Karpas-422 (cell line): ENCODE measurements at regions not wholly inside any gene's neighbourhood (a gene's known extent, or its start where the extent isn't known, plus 50 kb on each side); places are given as distances from the start of the nearest gene placed in this dataset.

Source experiments
- DNase-seq: peaks from one replicate; pipeline ENCODE4 v3.0.0-alpha.2; 2015
- H2AFZ ChIP-seq: fragments of 200-600 bp; sonication (generic); 2 replicates; pipeline ENCODE4 v1.6.1; 2014; ENCODE audit warnings: antibody characterized with exemption, low read length, mixed read lengths
- H3K27ac ChIP-seq: fragments of 200-600 bp; sonication (generic); 2 replicates; pipeline ENCODE4 v1.5.1; 2014; ENCODE audit warnings: mild to moderate bottlenecking, low read length, moderate library complexity
- H3K27me3 ChIP-seq: fragments of 200-600 bp; sonication (generic); 2 replicates; pipeline ENCODE4 v1.6.1; 2014; ENCODE audit warnings: low read length, mixed read lengths
- H3K36me3 ChIP-seq: fragments of 200-600 bp; sonication (generic); 2 replicates; pipeline ENCODE4 v1.6.1; 2014; ENCODE audit warnings: low read length, mixed read lengths; ENCODE audit not compliant: insufficient read depth
- H3K4me1 ChIP-seq: fragments of 200-600 bp; sonication (generic); 2 replicates; pipeline ENCODE4 v1.6.1; 2014; ENCODE audit warnings: mild to moderate bottlenecking, low read length, mixed read lengths
- H3K4me2 ChIP-seq: fragments of 200-600 bp; sonication (generic); 2 replicates; pipeline ENCODE4 v1.6.1; 2014; ENCODE audit warnings: low read length, low read depth, mild to moderate bottlenecking; ENCODE audit not compliant: poor library complexity, severe bottlenecking
- H3K4me3 ChIP-seq: fragments of 200-600 bp; sonication (generic); 2 replicates; pipeline ENCODE4 v1.5.1; 2014; ENCODE audit warnings: mild to moderate bottlenecking, antibody characterized with exemption, low read length, mixed read lengths
- H3K79me2 ChIP-seq: fragments of 200-600 bp; sonication (generic); 2 replicates; pipeline ENCODE4 v1.6.1; 2014; ENCODE audit warnings: mild to moderate bottlenecking, low read length, mixed read lengths
- H3K9ac ChIP-seq: fragments of 200-600 bp; sonication (generic); 2 replicates; pipeline ENCODE4 v1.6.0; 2014; ENCODE audit warnings: low read length
- H3K9me2 ChIP-seq: fragments of 200-600 bp; sonication (generic), shearing (Covaris generic); replicated peaks from 2 replicates; pipeline ENCODE4 v1.6.0; 2014; ENCODE audit warnings: mild to moderate bottlenecking, low read length, moderate library complexity; ENCODE audit not compliant: insufficient read depth
- H3K9me3 ChIP-seq: fragments of 300-700, 200-600 bp; sonication (generic); 2 replicates; pipeline ENCODE4 v1.6.1; 2014; ENCODE audit warnings: low read length, mixed read lengths
- H4K20me1 ChIP-seq: fragments of 200-600 bp; sonication (generic); 2 replicates; pipeline ENCODE4 v1.6.1; 2014; ENCODE audit warnings: mild to moderate bottlenecking, antibody characterized with exemption, low read length, low read depth; ENCODE audit not compliant: insufficient read depth

DNA sequence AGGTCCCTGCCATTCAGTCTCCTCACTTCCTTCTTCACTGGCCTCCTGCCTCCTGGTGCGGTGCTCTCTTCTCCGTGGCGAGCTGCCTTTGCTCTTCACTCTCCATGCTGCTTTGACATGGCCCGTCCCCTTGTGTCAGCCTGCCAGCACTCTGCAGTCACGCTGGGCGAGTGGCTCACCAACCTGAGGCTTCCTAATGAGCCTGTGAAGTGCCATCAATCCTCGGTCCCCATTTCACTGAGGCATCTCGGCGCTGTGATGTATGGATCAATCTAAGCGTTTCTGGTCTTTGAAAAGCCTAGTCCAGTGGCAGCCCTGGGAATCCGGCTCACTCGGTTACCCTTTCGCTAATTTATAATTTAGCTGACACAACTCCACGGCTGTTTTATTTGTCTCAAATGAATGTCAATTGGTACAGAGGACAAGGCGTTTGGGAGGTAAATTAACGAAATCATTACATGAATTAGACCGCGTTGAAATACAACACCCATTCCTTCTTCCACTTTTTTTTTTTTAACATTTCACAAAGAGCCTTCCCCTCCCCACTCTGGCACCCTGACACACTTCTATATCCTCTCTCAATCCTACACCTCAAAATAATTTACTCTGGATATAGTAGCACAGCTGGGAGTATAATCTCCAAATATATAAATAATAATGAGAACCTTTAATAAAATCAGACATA, 610.7 kb downstream of the TMEM114 start:
- H3K27me3 ChIP-seq, result no peaks in the 10 kb centered on the region
- DNase-seq, result no peak

DNA sequence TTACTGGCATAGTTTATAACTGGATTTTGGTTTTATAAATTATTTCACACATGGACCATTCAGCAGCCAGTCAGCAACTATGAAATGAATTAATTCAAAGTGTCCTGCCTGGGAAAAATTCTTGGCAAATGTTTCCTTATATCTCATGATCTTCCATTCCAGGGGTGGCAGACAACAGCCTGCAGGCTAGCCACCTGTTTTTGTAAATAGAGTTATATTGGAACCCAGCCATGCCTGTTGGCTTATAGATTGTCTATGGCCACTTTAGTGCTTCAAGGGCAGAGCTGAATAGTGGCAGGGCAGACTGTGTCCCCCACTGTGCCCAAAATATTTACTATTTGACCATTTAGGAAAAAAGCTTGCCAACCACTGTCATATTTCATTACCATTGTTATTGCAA, 613.7 kb downstream of the TMEM114 start:
- Histone ChIP-seq H3K36me3 (no peaks in the 10 kb centered on the region), H3K4me3 (no peak overlapping the region)

More for the DNA sequence above, 610.7 kb downstream of the TMEM114 start:
- no peaks in the 10 kb centered on the region for H3K4me1 ChIP-seq
- H3K9me3 ChIP-seq, result peaks cover 10% of the 10 kb centered on the region
- no peak overlapping the region for H3K9ac ChIP-seq
- H3K4me3 ChIP-seq, result no peak overlapping the region
- H3K4me2 ChIP-seq, result no peak overlapping the region
- no peak overlapping the region for H2AFZ ChIP-seq
- no peak overlapping the region for H3K27ac ChIP-seq
- H4K20me1 ChIP-seq, result no peaks in the 10 kb centered on the region
- no peaks in the 10 kb centered on the region for H3K79me2 ChIP-seq
- H3K36me3 ChIP-seq, result no peaks in the 10 kb centered on the region
- H3K9me2 ChIP-seq, result no peaks in the 10 kb centered on the region

DNA sequence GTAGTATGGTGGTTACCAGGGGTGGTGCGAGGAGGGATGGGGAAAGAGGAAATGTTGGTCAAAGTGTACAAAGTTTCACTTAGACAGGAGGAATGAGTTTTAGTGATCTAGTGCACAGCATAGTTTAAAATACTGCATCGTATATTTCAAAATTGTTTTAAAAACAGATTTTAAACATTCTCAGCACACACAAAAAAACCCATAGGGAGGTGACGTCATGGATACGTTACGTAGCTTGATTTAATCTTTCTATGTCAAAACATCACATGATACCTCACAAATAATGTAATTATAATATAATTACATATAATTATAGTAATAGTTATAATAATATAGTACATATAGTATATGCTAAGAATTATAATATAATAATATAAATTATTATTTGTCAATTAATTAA, 614.2 kb downstream of the TMEM114 start:
- no peaks in the 10 kb centered on the region for H3K9me2 ChIP-seq
- H3K4me3 ChIP-seq, result no peak overlapping the region
- no peak overlapping the region for H3K9ac ChIP-seq
- H3K4me1 ChIP-seq, result no peaks in the 10 kb centered on the region
- no peak for DNase-seq
- peaks cover 17% of the 10 kb centered on the region for H3K9me3 ChIP-seq
- H3K27ac ChIP-seq, result no peak overlapping the region
- no peak overlapping the region for H3K4me2 ChIP-seq
- H3K79me2 ChIP-seq, result no peaks in the 10 kb centered on the region
- no peak overlapping the region for H2AFZ ChIP-seq
- no peaks in the 10 kb centered on the region for H3K27me3 ChIP-seq
- no peaks in the 10 kb centered on the region for H3K36me3 ChIP-seq
- H4K20me1 ChIP-seq, result no peaks in the 10 kb centered on the region

More for the DNA sequence above, 613.7 kb downstream of the TMEM114 start:
- Histone ChIP-seq H3K27ac (no peak overlapping the region), H3K9me2 (no peaks in the 10 kb centered on the region), H3K9me3 (peaks cover 17% of the 10 kb centered on the region), H3K4me2 (no peak overlapping the region), H3K79me2 (no peaks in the 10 kb centered on the region), H3K9ac (no peak overlapping the region), H3K4me1 (no peaks in the 10 kb centered on the region), H2AFZ (no peak overlapping the region), H3K27me3 (no peaks in the 10 kb centered on the region), H4K20me1 (no peaks in the 10 kb centered on the region)
- no peak for DNase-seq

DNA sequence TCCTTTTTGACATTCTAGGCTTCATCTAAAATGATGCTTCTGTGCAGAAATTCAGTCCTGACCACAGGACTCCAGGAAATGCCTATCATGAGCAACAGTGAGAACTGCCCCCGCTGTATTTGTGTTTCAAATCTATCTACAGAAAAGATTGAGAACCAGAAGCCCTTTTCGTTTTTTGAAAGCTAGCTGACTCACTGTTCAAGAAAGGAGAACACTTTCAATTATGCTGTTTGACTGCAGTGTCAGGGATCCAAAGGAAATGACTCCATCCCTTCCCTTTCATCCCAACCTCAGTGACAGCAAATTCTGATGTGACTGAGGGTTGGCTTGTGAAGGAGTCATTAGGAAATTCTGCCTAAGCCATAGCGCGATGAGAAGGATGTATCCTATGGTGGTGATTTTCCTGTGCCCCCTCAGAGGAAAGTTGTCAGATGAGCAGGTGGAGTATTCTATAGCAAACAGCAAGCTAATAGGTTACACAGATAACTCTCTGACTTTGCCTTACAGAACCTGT, 622.3 kb downstream of the TMEM114 start:
- Histone ChIP-seq H3K27ac (no peak overlapping the region), H3K36me3 (no peaks in the 10 kb centered on the region), H3K4me2 (no peak overlapping the region), H3K9me3 (peaks cover 4% of the 10 kb centered on the region), H3K9me2 (no peaks in the 10 kb centered on the region), H3K9ac (no peak overlapping the region), H3K27me3 (no peaks in the 10 kb centered on the region), H3K79me2 (no peaks in the 10 kb centered on the region), H3K4me1 (no peaks in the 10 kb centered on the region), H3K4me3 (no peak overlapping the region), H4K20me1 (no peaks in the 10 kb centered on the region), H2AFZ (no peak overlapping the region)
- DNase-seq, result no peak

DNA sequence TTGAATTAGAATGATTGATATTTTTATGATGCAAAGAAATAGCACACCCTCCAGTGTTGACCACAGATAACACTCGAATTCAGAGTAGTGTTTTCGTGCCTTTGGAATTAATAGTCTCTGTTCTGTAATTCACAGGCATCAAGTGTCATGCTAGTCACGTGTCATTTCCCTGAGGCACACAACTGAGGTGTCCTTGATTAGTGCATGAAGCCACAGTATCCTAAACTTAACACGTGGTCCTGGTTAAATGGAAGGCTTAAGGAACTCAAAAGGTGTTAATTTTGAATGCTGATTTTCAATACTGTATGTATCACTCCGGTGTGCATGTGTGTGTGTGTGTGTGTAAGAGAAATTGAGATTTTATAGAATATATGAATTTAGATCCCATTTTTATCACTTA, 625.6 kb downstream of the TMEM114 start:
- H3K4me2 ChIP-seq, result no peak overlapping the region
- H3K4me1 ChIP-seq, result no peaks in the 10 kb centered on the region
- H3K79me2 ChIP-seq, result no peaks in the 10 kb centered on the region
- H3K27me3 ChIP-seq, result no peaks in the 10 kb centered on the region
- no peak overlapping the region for H3K9ac ChIP-seq
- no peaks in the 10 kb centered on the region for H3K9me2 ChIP-seq
- no peaks in the 10 kb centered on the region; the same call in 1 of the 2 replicates for H3K9me3 ChIP-seq
- no peaks in the 10 kb centered on the region for H4K20me1 ChIP-seq
- no peak overlapping the region for H2AFZ ChIP-seq
- no peaks in the 10 kb centered on the region for H3K36me3 ChIP-seq
- H3K4me3 ChIP-seq, result no peak overlapping the region
- H3K27ac ChIP-seq, result no peak overlapping the region
- DNase-seq, result no peak

DNA sequence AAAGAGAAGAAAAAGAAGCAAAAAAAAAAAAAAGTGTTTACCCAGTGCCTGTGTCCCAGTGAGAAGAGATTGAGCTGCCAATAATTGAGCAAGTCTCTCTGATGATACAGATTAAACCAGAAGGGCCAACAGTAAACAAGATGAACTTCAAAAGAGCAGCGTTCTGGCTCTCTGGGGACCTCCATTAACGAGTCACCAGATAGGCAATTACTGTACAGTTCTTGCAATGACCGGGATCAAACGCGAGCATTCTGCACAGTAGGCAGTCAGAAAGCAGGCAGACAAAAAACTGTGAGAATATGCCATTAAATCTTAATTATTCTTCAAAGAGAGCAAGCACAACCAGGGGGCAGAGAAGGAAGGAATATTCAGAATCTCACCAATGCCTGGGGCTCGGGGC, 626.1 kb downstream of the TMEM114 start:
- no peak overlapping the region for H3K4me2 ChIP-seq
- no peaks in the 10 kb centered on the region for H4K20me1 ChIP-seq
- H3K9ac ChIP-seq, result no peak overlapping the region
- no peak overlapping the region for H3K27ac ChIP-seq
- H2AFZ ChIP-seq, result no peak overlapping the region
- H3K4me3 ChIP-seq, result no peak overlapping the region
- no peaks in the 10 kb centered on the region for H3K9me2 ChIP-seq
- H3K79me2 ChIP-seq, result no peaks in the 10 kb centered on the region
- DNase-seq, result no peak
- no peaks in the 10 kb centered on the region; the same call in 1 of the 2 replicates for H3K9me3 ChIP-seq
- no peaks in the 10 kb centered on the region for H3K36me3 ChIP-seq
- H3K4me1 ChIP-seq, result no peaks in the 10 kb centered on the region
- H3K27me3 ChIP-seq, result no peaks in the 10 kb centered on the region

DNA sequence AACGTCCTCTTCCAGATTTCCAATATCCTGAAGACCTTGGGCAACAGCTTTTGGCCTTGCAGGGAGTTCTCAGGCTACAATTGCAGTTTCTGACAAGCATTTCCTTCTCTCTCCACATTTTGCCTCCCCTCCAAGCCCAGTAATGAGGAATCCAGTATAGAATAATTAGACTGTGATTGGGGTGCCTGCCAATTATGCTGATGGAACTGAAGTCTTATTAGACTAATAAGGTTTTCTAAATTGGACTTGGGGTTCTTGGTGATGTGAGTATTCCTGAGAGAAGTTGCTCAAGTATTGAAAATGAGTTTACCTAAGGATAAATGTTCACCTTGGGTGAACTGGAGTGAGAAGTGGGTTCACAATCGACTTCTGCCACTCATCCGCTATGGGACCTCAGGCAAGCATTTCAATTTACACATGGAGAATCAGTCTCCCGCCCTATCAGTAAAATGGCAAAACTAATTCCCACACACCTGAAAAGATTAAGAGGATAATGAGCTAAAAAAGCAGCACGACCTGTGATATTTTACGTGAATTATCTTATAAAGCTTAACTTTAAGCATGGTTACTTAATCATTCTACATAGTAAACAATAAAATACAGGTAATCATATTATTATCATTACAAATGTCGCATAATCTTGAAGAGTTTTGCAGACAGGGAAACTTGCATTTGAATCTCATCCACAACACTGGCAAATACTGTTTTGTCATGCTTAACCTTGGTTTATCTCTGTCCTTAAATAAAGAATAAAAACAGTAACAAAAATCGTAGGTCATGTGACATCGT, 628.0 kb downstream of the TMEM114 start:
- H3K4me3 ChIP-seq, result no peak overlapping the region
- DNase-seq, result no peak
- H4K20me1 ChIP-seq, result no peaks in the 10 kb centered on the region
- H3K4me1 ChIP-seq, result no peaks in the 10 kb centered on the region
- H2AFZ ChIP-seq, result no peak overlapping the region
- H3K4me2 ChIP-seq, result no peak overlapping the region
- no peak overlapping the region for H3K9ac ChIP-seq
- no peaks in the 10 kb centered on the region for H3K9me2 ChIP-seq
- H3K36me3 ChIP-seq, result no peaks in the 10 kb centered on the region
- no peaks in the 10 kb centered on the region for H3K27me3 ChIP-seq
- no peaks in the 10 kb centered on the region for H3K79me2 ChIP-seq
- no peak overlapping the region for H3K27ac ChIP-seq
- H3K9me3 ChIP-seq, result peaks cover 5% of the 10 kb centered on the region; the same call in 1 of the 2 replicates

DNA sequence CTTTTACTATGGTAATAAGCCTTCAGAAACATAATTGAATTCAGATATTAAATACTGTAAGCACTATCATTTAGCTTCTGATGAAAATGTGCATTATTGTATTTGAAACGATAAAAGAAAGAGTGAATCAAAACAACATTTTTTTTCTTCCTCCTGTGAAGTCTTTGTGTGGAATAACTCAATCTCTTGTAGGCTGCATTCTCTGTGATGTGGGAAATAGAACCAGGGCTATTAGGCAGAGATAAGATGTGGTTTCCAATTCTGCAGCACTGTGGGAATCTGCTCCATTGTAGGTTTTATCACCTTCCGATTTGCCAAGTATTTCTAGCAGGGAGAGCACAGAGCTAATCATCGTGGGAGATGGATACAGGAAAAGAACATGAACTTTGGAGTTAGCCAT, 624.5 kb downstream of the RBFOX1 start:
- H3K4me1 ChIP-seq, result no peaks in the 10 kb centered on the region
- H3K9ac ChIP-seq, result no peak overlapping the region
- no peaks in the 10 kb centered on the region for H3K36me3 ChIP-seq
- H3K27me3 ChIP-seq, result no peaks in the 10 kb centered on the region
- DNase-seq, result no peak
- no peak overlapping the region for H3K4me3 ChIP-seq
- peaks cover 16% of the 10 kb centered on the region; the same call in 1 of the 2 replicates for H3K9me3 ChIP-seq
- H2AFZ ChIP-seq, result no peak overlapping the region
- no peak overlapping the region for H3K27ac ChIP-seq
- H3K4me2 ChIP-seq, result no peak overlapping the region
- H3K79me2 ChIP-seq, result no peaks in the 10 kb centered on the region
- no peaks in the 10 kb centered on the region for H4K20me1 ChIP-seq
- no peaks in the 10 kb centered on the region for H3K9me2 ChIP-seq
